T-cell (primary cell): ENCODE measurements at regions not wholly inside any gene's neighbourhood (a gene's known extent, or its start where the extent isn't known, plus 50 kb on each side); places are given as distances from the start of the nearest gene placed in this dataset.

ENCODE experiments used
- ATAC-seq, 4 experiments: fragments of 200-7000 bp in 3 of 4; fragments of 150-1000 bp in 1 of 4; cut with Tn5 transposase; replicated peaks in 1 of 4; 1 replicate in 3 of 4; 2 replicates in 1 of 4; pipeline ENCODE4 v1.10.0; 2021; ENCODE audit warnings: moderate library complexity in 3 of 4, mild to moderate bottlenecking in 2 of 4, moderate number of reproducible peaks in 1 of 4
- CTCF ChIA-PET, 2 donors: fragments of 300-600 bp; sonication (Branson Sonifier 250); formaldehyde crosslinking; loops; one replicate each; lab custom pipeline; 2022; ENCODE audit warnings: antibody characterized with exemption in 2 of 2; lab: Charles Lee
- POLR2A ChIA-PET, 2 donors: fragments of 300-600 bp; sonication (Branson Sonifier 250); formaldehyde crosslinking; loops; one replicate each; lab custom pipeline; 2022; ENCODE audit warnings: antibody characterized with exemption in 2 of 2; lab: Charles Lee
- DNase-seq, 35 experiments: peaks; one replicate each; pipeline versions ENCODE4 v3.0.0 to v3.0.0-alpha.2; 2013 to 2023
- H3K27ac ChIP-seq: one replicate; pipeline ENCODE4 v1.5.1; 2013; ENCODE audit warnings: low read length
- H3K27me3 ChIP-seq, 2 experiments: replicated peaks in 1 of 2; 1 replicate in 1 of 2; 2 replicates in 1 of 2; pipeline versions ENCODE4 v1.6.1 to v1.7.0; 2013; ENCODE audit warnings: low read length in 1 of 2, mixed read lengths in 1 of 2; ENCODE audit not compliant: control insufficient read depth in 2 of 2, insufficient read depth in 2 of 2; ENCODE audit errors: extremely low read depth in 1 of 2
- H3K36me3 ChIP-seq, 2 donors: 1 replicate in 1 of 2; 2 replicates in 1 of 2; pipeline versions ENCODE4 v1.6.1 to v1.7.0; 2013; ENCODE audit warnings: low read length in 1 of 2; ENCODE audit not compliant: control insufficient read depth in 2 of 2, insufficient read depth in 1 of 2; ENCODE audit errors: extremely low read depth in 1 of 2
- H3K4me1 ChIP-seq, 2 experiments: 1 replicate in 1 of 2; 2 replicates in 1 of 2; pipeline versions ENCODE4 v1.6.1 to v1.7.0; 2013; ENCODE audit warnings: low read length in 2 of 2, mixed read lengths in 1 of 2; ENCODE audit not compliant: insufficient read depth in 2 of 2, control insufficient read depth in 1 of 2; ENCODE audit errors: extremely low read depth in 1 of 2
- H3K4me3 ChIP-seq, 2 donors: 1 replicate in 1 of 2; 2 replicates in 1 of 2; pipeline versions ENCODE4 v1.5.1 to v1.7.0; 2013; ENCODE audit warnings: mild to moderate bottlenecking in 2 of 2, low read length in 1 of 2, moderate library complexity in 1 of 2; ENCODE audit not compliant: control insufficient read depth in 1 of 2; ENCODE audit errors: extremely low read depth in 1 of 2
- H3K9me3 ChIP-seq: 2 replicates; pipeline ENCODE4 v1.7.0; 2013
- H3K27ac Mint-ChIP-seq, 2 donors: one replicate each; pipeline ENCODE4 v1.8.0; 2020 to 2021; ENCODE audit warnings: mild to moderate bottlenecking in 2 of 2, mixed read lengths in 2 of 2
- H3K27me3 Mint-ChIP-seq, 2 donors: one replicate each; pipeline ENCODE4 v1.8.0; 2021 to 2022; ENCODE audit warnings: mixed read lengths in 2 of 2
- H3K36me3 Mint-ChIP-seq: one replicate; pipeline ENCODE4 v1.8.0; 2021; ENCODE audit warnings: mixed read lengths
- H3K4me1 Mint-ChIP-seq, 3 donors: one replicate each; pipeline ENCODE4 v1.8.0; 2020 to 2022; ENCODE audit warnings: mixed read lengths in 3 of 3, mild to moderate bottlenecking in 1 of 3
- H3K4me3 Mint-ChIP-seq, 3 donors: one replicate each; pipeline ENCODE4 v1.8.0; 2020 to 2022; ENCODE audit warnings: mild to moderate bottlenecking in 3 of 3, mixed read lengths in 3 of 3, moderate library complexity in 3 of 3
- H3K9me3 Mint-ChIP-seq, 3 donors: one replicate each; pipeline ENCODE4 v1.8.0; 2020 to 2022; ENCODE audit warnings: mixed read lengths in 3 of 3
- WGBS: methylation state at CpG from one replicate; pipeline ENCODE4 v1.1.5; 2013; ENCODE audit warnings: missing lambda C conversion rate; ENCODE audit not compliant: insufficient coverage; 5-methylcytosine and 5-hydroxymethylcytosine counted together

DNA sequence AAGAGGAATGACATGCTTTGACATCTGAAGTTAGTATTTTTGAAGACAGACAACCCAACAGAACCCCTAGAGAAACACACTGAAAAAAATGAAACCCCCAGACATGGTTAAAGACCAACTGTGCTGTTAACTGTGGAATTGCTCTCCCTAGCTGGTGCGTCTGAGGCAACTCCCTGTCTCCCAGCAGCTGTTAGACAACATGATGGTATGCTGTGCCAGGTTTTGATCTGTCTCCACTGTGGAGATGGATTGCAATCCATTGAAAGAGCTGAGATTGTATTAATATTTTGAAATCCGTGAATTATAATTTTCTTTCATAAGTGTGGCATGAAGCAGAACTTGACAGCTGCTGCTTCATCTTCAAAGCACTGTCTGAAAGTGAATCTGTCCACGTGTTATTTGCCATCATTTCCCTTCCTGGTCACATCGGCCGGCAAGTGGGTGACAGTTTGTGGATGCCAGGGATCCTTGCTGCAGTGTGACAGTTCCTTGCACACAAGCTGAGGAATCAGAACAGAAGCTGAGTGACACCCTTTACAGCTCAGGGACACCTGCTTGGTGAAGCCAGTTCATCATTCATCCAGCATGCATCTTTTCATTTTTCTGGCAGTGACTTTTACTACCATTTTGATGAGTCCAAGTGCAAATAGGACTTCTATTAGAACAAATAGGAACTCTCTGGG, 58.2 kb upstream of the ACSL3 start:
- POLR2A ChIA-PET: no interaction called here
- ATAC-seq: no peak
- no peak overlapping the region for H3K27ac Mint-ChIP-seq
- no peaks in the 10 kb centered on the region for H3K36me3 Mint-ChIP-seq
- Histone ChIP-seq H3K9me3 (no peaks in the 10 kb centered on the region), H3K4me1 (no peaks in the 10 kb centered on the region), H3K4me3 (no peak overlapping the region), H3K36me3 (no peaks in the 10 kb centered on the region), H3K27ac (no peak overlapping the region), H3K27me3 (no peaks in the 10 kb centered on the region)
- no peak overlapping the region for H3K4me3 Mint-ChIP-seq
- peaks cover 4 to 5% of the 10 kb centered on the region in 2 donors for H3K27me3 Mint-ChIP-seq
- CTCF ChIA-PET: interaction anchor here in 1 of 2 donors (0.6 kb wide), 1 partner anchor 98 kb away, joined by 3 read pairs; no protein-coding TSS in a partner anchor
- H3K9me3 Mint-ChIP-seq: no peaks in the 10 kb centered on the region
- DNase-seq: no peak
- WGBS: 80% methylated on average over 5 of the region's 5 CpGs
- H3K4me1 Mint-ChIP-seq: no peaks in the 10 kb centered on the region

DNA sequence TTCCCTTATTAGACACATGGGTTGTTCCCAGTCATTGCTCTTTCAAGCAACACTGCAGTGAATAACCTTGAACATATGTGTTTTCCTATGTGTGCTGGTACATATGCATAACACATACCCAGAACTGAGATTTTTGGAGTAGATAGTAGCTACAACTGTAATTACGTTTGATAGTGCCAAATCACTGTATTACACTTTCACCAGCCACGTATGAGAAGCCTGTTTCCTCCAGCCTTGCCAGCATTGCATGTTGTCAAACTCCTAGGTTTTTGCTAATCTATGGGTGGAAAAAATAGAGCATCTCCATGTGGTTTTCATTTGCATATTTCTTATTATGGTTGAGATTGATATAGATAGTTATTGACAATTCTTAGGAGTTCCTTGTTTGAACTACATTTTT, 56.5 kb upstream of the ACSL3 start:
- Histone ChIP-seq H3K27ac (no peak overlapping the region), H3K4me1 (no peaks in the 10 kb centered on the region), H3K4me3 (no peak overlapping the region), H3K36me3 (no peaks in the 10 kb centered on the region), H3K9me3 (no peaks in the 10 kb centered on the region), H3K27me3 (no peaks in the 10 kb centered on the region)
- WGBS: no CpG with 5 or more reads among the region's 2 CpGs
- no peaks in the 10 kb centered on the region for H3K9me3 Mint-ChIP-seq
- ChIA-PET CTCF (no interaction called here), POLR2A (no interaction called here)
- no peak overlapping the region for H3K4me3 Mint-ChIP-seq
- H3K27ac Mint-ChIP-seq: no peak overlapping the region
- H3K36me3 Mint-ChIP-seq: no peaks in the 10 kb centered on the region
- ATAC-seq (no peak), DNase-seq (no peak)
- H3K4me1 Mint-ChIP-seq: no peaks in the 10 kb centered on the region
- peaks cover 4 to 8% of the 10 kb centered on the region in 2 donors for H3K27me3 Mint-ChIP-seq

DNA sequence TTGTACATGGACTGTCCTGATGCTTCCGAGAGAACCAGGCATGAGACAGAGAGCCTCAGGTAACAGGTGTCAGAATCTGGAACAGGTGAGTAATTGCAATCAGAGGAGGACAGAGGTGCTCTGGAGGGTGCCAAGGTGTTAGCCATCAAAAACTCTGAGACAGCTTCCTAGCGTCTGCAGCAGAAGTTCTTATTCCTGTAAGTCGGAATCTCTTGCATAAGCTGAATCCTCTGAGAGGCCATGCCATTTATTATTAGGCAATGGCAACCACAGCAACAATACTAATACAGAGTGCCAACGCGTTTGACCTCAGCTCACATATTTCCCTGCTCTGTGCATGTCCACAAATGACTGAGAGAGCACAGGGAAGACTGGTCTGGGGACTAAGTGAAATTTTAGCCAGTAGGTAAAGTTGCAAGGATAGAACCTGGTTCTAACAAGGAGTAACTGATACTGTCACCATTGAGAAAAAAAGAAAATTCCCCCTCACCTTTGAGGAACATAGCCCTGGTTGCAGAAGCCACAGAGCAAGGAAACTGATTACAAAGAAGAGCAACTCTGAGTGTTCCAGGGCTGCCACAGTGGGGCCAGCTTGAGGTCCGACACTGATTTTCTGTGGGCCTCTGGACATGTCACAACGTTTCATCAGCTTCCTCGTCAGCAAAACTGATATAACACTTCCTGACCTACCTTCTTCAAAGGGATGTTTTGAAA, 55.1 kb upstream of the ACSL3 start:
- H3K4me1 ChIP-seq: no peaks in the 10 kb centered on the region
- H3K9me3 ChIP-seq: no peaks in the 10 kb centered on the region
- H3K4me3 ChIP-seq: no peak overlapping the region
- no peak overlapping the region for H3K27ac ChIP-seq
- ATAC-seq: no peak
- Mint-ChIP-seq H3K27ac (no peak overlapping the region), H3K36me3 (no peaks in the 10 kb centered on the region), H3K4me1 (no peaks in the 10 kb centered on the region), H3K4me3 (no peak overlapping the region), H3K9me3 (no peaks in the 10 kb centered on the region), H3K27me3 (peaks cover 4 to 8% of the 10 kb centered on the region in 2 donors)
- ChIA-PET POLR2A (no interaction called here), CTCF (interaction anchor here in 1 of 2 donors (0.5 to 0.6 kb wide), 2 partner anchors 8 to 706 kb away, joined by 4 to 10 read pairs; no protein-coding TSS in a partner anchor)
- H3K36me3 ChIP-seq: no peaks in the 10 kb centered on the region
- no peaks in the 10 kb centered on the region for H3K27me3 ChIP-seq
- WGBS: no CpG with 5 or more reads among the region's 8 CpGs
- no peak for DNase-seq

DNA sequence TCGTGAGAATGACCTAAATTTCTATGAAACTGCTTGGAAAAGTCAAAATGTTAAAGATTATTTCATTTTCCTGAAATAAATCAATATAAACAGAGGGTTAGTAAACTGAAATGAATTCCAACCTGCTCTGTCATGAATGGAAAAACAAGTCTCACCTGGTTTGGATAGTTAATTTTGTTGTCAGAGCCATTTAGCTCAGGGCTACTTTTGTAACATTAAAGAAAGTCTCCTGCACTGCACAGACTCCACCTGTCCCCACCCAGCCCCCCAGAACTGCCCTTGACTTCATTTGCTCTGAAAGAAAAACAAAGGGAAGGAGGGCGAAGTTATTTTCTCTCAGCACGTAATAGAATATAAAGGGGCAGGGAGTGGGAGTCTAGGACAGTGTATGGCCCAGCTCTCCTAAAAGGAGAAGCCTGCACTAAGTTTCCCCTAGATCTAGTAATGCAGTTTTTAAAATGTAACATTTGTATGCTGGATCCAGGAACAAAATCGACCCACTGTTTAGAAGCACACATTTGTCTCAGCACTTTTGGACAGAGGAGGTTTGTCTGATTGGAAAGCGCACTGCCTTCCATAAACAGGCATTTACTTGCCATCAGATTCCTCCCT, 54.2 kb upstream of the ACSL3 start:
- no peaks in the 10 kb centered on the region for H3K9me3 Mint-ChIP-seq
- no peaks in the 10 kb centered on the region for H3K4me1 Mint-ChIP-seq

DNA sequence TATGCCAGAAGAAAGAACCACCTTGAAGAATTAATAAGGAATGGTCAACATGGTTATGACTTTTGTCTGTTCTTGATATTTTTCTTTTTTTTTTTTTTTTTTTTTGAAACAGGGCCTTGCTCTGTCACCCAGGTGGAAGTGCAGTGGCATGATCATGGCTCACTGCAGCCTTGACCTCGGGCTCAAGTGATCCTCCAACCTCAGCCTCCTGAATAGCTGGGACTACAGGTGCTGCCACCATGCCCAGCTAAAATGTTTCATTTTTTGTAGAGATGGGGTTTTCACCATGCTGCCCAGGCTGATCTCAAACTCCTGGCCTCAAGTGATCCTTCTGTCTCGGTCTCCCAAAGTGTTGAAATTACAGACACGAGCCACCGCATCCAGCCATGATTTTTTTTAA, 53.4 kb upstream of the ACSL3 start:
- Histone ChIP-seq H3K4me1 (no peaks in the 10 kb centered on the region), H3K4me3 (no peak overlapping the region), H3K27me3 (no peaks in the 10 kb centered on the region), H3K36me3 (no peaks in the 10 kb centered on the region), H3K9me3 (no peaks in the 10 kb centered on the region), H3K27ac (no peak overlapping the region)
- Mint-ChIP-seq H3K27me3 (peaks cover 4 to 8% of the 10 kb centered on the region in 2 donors), H3K9me3 (no peaks in the 10 kb centered on the region), H3K4me1 (no peaks in the 10 kb centered on the region), H3K4me3 (no peak overlapping the region), H3K36me3 (no peaks in the 10 kb centered on the region), H3K27ac (no peak overlapping the region)
- POLR2A ChIA-PET: no interaction called here
- DNase-seq: no peak
- CTCF ChIA-PET: no interaction called here
- WGBS: 100% methylated on average over 1 of the region's 4 CpGs
- no peak for ATAC-seq

More for the DNA sequence above, 54.2 kb upstream of the ACSL3 start:
- 80% methylated on average over 2 of the region's 5 CpGs for WGBS
- POLR2A ChIA-PET: no interaction called here
- Mint-ChIP-seq H3K27ac (no peak overlapping the region), H3K36me3 (no peaks in the 10 kb centered on the region), H3K27me3 (peaks cover 4 to 8% of the 10 kb centered on the region in 2 donors), H3K4me3 (no peak overlapping the region)
- no peaks in the 10 kb centered on the region for H3K9me3 ChIP-seq
- DNase-seq (no peak), ATAC-seq (no peak)
- no peaks in the 10 kb centered on the region for H3K36me3 ChIP-seq
- CTCF ChIA-PET: interaction anchor here in 1 of 2 donors (0.5 to 0.6 kb wide), 2 partner anchors 9 to 705 kb away, joined by 4 to 10 read pairs; no protein-coding TSS in a partner anchor
- H3K4me1 ChIP-seq: no peaks in the 10 kb centered on the region
- H3K4me3 ChIP-seq: no peak overlapping the region
- H3K27ac ChIP-seq: no peak overlapping the region
- H3K27me3 ChIP-seq: no peaks in the 10 kb centered on the region

DNA sequence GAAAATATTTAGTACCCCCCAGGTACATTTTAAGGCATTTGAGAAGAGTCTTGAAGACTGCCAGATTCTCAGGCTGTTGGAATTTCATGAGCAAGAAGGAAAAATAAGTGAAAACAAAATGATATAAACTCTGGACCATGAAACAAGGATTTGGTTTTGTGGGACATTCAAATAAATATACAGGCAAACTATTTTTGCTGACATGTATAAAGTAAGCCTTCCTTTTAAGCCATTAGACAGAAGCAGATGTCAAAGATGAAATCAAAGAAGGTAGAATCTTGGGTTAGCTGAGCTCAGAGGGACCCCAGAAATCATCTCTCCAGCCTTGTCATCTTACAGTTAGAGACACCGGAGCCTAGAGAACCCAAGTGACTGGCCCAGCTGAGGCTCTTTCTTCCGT, 51.3 kb upstream of the ACSL3 start:
- Mint-ChIP-seq H3K27me3 (peaks cover 3 to 4% of the 10 kb centered on the region in 2 donors), H3K27ac (no peak overlapping the region), H3K4me1 (peaks cover 0 to 4% (median 0%) of the 10 kb centered on the region in 3 donors), H3K4me3 (no peak overlapping the region), H3K9me3 (no peaks in the 10 kb centered on the region), H3K36me3 (no peaks in the 10 kb centered on the region)
- ATAC-seq (no peak), DNase-seq (no peak)
- POLR2A ChIA-PET: no interaction called here
- no peaks in the 10 kb centered on the region for H3K4me1 ChIP-seq
- CTCF ChIA-PET: no interaction called here
- WGBS: no CpG with 5 or more reads among the region's 2 CpGs
- H3K9me3 ChIP-seq: no peaks in the 10 kb centered on the region
- H3K36me3 ChIP-seq: no peaks in the 10 kb centered on the region
- no peak overlapping the region for H3K27ac ChIP-seq
- H3K4me3 ChIP-seq: no peak overlapping the region
- no peaks in the 10 kb centered on the region for H3K27me3 ChIP-seq
